Panc1 (cell line): ENCODE measurements at regions not wholly inside any gene's neighbourhood (a gene's known extent, or its start where the extent isn't known, plus 50 kb on each side); places are given as distances from the start of the nearest gene placed in this dataset.

Experiments used
- ATAC-seq: fragments of 200-7000 bp; cut with Tn5 transposase; 2 replicates; pipeline ENCODE4 v1.9.1; 2020; ENCODE audit warnings: mild to moderate bottlenecking, moderate library complexity
- BruUV-seq: library from RNA; stranded (reverse); fragments of 400-500 nt; replicated peaks from 2 replicates; lab custom pipeline; 2021; lab: Mats Ljungman, UMichigan
- CTCF ChIA-PET: fragments of 300-600 bp; sonication (Branson Sonifier 250); formaldehyde crosslinking; loops from one replicate; lab custom pipeline; 2022; ENCODE audit warnings: antibody characterized with exemption; lab: Charles Lee
- POLR2A ChIA-PET: fragments of 300-600 bp; sonication (Branson Sonifier 250); formaldehyde crosslinking; loops from one replicate; lab custom pipeline; 2022; ENCODE audit warnings: antibody characterized with exemption; lab: Charles Lee
- DNase-seq: peaks from one replicate; pipeline ENCODE4 v3.0.0-alpha.2; 2010; ENCODE audit warnings: low read depth, low spot score
- H3K27ac ChIP-seq: 2 replicates; pipeline ENCODE4 v1.5.1; 2011; ENCODE audit warnings: mild to moderate bottlenecking, low read length, inconsistent platforms
- H3K27me3 ChIP-seq: fragments of 200-500 bp; sonication (Bioruptor generic); 2 replicates; pipeline ENCODE4 v1.6.0; 2014; ENCODE audit warnings: low read length, inconsistent platforms; ENCODE audit not compliant: control insufficient read depth, insufficient read depth
- H3K36me3 ChIP-seq: fragments of 200-500 bp; sonication (Bioruptor generic); 2 replicates; pipeline ENCODE4 v1.5.1; 2014; ENCODE audit warnings: inconsistent platforms, mild to moderate bottlenecking, low read length, moderate library complexity; ENCODE audit not compliant: control insufficient read depth, insufficient read depth
- H3K4me1 ChIP-seq: 2 replicates; pipeline ENCODE4 v1.5.1; 2011; ENCODE audit warnings: inconsistent platforms, mild to moderate bottlenecking, low read length, moderate library complexity; ENCODE audit not compliant: control insufficient read depth, insufficient read depth
- H3K4me3 ChIP-seq, 2 experiments: 2 replicates each; pipeline ENCODE4 v1.5.1; 2011 to 2012; ENCODE audit warnings: low read depth in 2 of 2, low read length in 2 of 2, mild to moderate bottlenecking in 2 of 2, inconsistent platforms in 1 of 2, moderate library complexity in 1 of 2
- H3K9me3 ChIP-seq: fragments of 200-500 bp; sonication (Bioruptor generic); 2 replicates; pipeline ENCODE4 v1.5.1; 2014; ENCODE audit warnings: low read depth, mild to moderate bottlenecking, inconsistent platforms, low read length, moderate library complexity; ENCODE audit not compliant: control insufficient read depth, insufficient read depth
- CTCF ChIP-seq: fragments of 450-650 bp; IDR thresholded peaks from 2 replicates; pipeline ENCODE4 v1.5.1; 2017; ENCODE audit warnings: mild to moderate bottlenecking
- POLR2AphosphoS5 ChIP-seq: IDR thresholded peaks from 2 replicates; pipeline ENCODE4 v1.6.1; 2012; ENCODE audit warnings: mild to moderate bottlenecking, low read depth, low read length, moderate library complexity
- REST ChIP-seq, 2 experiments: IDR thresholded peaks; 2 replicates each; pipeline ENCODE4 v1.6.1; 2011 to 2012; ENCODE audit warnings: low read depth in 2 of 2, control low read depth in 1 of 2, low read length in 1 of 2, mild to moderate bottlenecking in 1 of 2, moderate library complexity in 1 of 2; ENCODE audit not compliant: insufficient read depth in 1 of 2
- SIN3A ChIP-seq: IDR thresholded peaks from 2 replicates; pipeline ENCODE4 v1.6.1; 2012; ENCODE audit warnings: low read depth, mild to moderate bottlenecking, low read length, moderate library complexity, borderline replicate concordance; ENCODE audit not compliant: insufficient read depth
- TCF7L2 ChIP-seq: IDR thresholded peaks from 2 replicates; pipeline ENCODE4 v1.6.1; 2011; ENCODE audit warnings: mild to moderate bottlenecking, low read depth, low read length, inconsistent platforms
- in situ Hi-C: cut with HindIII; loops from 2 replicates; pipeline ENCODE4 v1.10.0; 2016; ENCODE audit warnings: low sequenced_read_pairs, low pct_unique_long_range_greater_than_20kb
- intact Hi-C: fragments of 100-400 bp; cut with micrococcal nuclease; formaldehyde crosslinking; loops from one replicate; pipeline ENCODE4 v1.10.0; 2022; ENCODE audit not compliant: unreplicated experiment

- ChIA-PET POLR2A (no interaction called here), CTCF (interaction anchor here (0.7 kb wide), 1 partner anchor 26 kb away, joined by 5 read pairs; no protein-coding TSS in a partner anchor)
- no peak for TF ChIP-seq TCF7L2
- no peak for TF ChIP-seq POLR2AphosphoS5
- no peak for TF ChIP-seq REST (IDR thresholded peaks at IDR 0.05; ENCODE audit: insufficient read depth in 1 of 2, low read depth in 2 of 2, low read length in 1 of 2)
- TF ChIP-seq SIN3A: no peak
- no peak for TF ChIP-seq CTCF
- no peak for ATAC-seq
- H3K27me3 ChIP-seq: no peaks in the 10 kb centered on the region; the same call in 1 of the 2 replicates
- H3K4me1 ChIP-seq: no peaks in the 10 kb centered on the region
- H3K36me3 ChIP-seq: no peaks in the 10 kb centered on the region
- no peak overlapping the region for H3K27ac ChIP-seq
- H3K4me3 ChIP-seq: no peak overlapping the region
- no peaks in the 10 kb centered on the region for H3K9me3 ChIP-seq
- in situ Hi-C loops: no loop called here
- intact Hi-C loops: no loop called here
- DNase-seq: no peak
- no TSS peak for BruUV-seq
These were observed 754.5 kb downstream of the TMEM121 start for GRCh38 chr14:106280876-106281275.

GRCh38 chr14:106286697-106287290 is 760.4 kb downstream of the TMEM121 start:
- POLR2A ChIA-PET: no interaction called here
- no peak for ATAC-seq
- no TSS peak for BruUV-seq

More at GRCh38 chr14:106286697-106287290, 760.4 kb downstream of the TMEM121 start:
- H3K27ac ChIP-seq: no peak overlapping the region
- H3K9me3 ChIP-seq: no peaks in the 10 kb centered on the region
- CTCF ChIA-PET: no interaction called here
- DNase-seq: no peak
- TF ChIP-seq POLR2AphosphoS5 (no peak), REST (IDR thresholded peaks at IDR 0.05; ENCODE audit: insufficient read depth in 1 of 2, low read depth in 2 of 2, low read length in 1 of 2) (no peak), TCF7L2 (no peak), SIN3A (no peak), CTCF (peak; percentile 65)
- in situ Hi-C loops (no loop called here), intact Hi-C loops (no loop called here)
- H3K4me3 ChIP-seq: no peak overlapping the region
- H3K36me3 ChIP-seq: no peaks in the 10 kb centered on the region
- H3K27me3 ChIP-seq: peaks cover 2% of the 10 kb centered on the region; the same call in 1 of the 2 replicates
- no peaks in the 10 kb centered on the region for H3K4me1 ChIP-seq
